H9 (cell line): ENCODE measurements at regions not wholly inside any gene's neighbourhood (a gene's known extent, or its start where the extent isn't known, plus 50 kb on each side); places are given as distances from the start of the nearest gene placed in this dataset.

Source experiments
- DNase-seq: peaks from one replicate; pipeline ENCODE4 v3.0.0-alpha.2; 2017
- H2AFZ ChIP-seq: one replicate; pipeline ENCODE4 v1.6.1; 2013; ENCODE audit warnings: mild to moderate bottlenecking, low read length, control low read depth, moderate library complexity
- H2AK5ac ChIP-seq: 2 replicates; pipeline ENCODE4 v1.6.1; 2013; ENCODE audit warnings: low read length, control low read depth, mixed read lengths; ENCODE audit not compliant: insufficient read length
- H2BK120ac ChIP-seq: one replicate; pipeline ENCODE4 v1.6.1; 2013; ENCODE audit warnings: low read depth, mild to moderate bottlenecking, low read length, control low read depth, inconsistent platforms; ENCODE audit not compliant: poor library complexity, severe bottlenecking
- H2BK12ac ChIP-seq: 2 replicates; pipeline ENCODE4 v1.6.1; 2013; ENCODE audit warnings: low read length, control low read depth, mixed read lengths, low read depth; ENCODE audit not compliant: insufficient read length
- H2BK15ac ChIP-seq: 2 replicates; pipeline ENCODE4 v1.6.1; 2013; ENCODE audit warnings: low read depth, low read length, control low read depth
- H2BK20ac ChIP-seq: one replicate; pipeline ENCODE4 v1.6.1; 2013; ENCODE audit warnings: low read depth, mild to moderate bottlenecking, low read length, control low read depth, inconsistent platforms; ENCODE audit not compliant: poor library complexity, severe bottlenecking
- H2BK5ac ChIP-seq: 2 replicates; pipeline ENCODE4 v1.6.1; 2013; ENCODE audit warnings: low read length, control low read depth, mixed read lengths; ENCODE audit not compliant: insufficient read length
- H3K14ac ChIP-seq: 2 replicates; pipeline ENCODE4 v1.6.1; 2013; ENCODE audit warnings: low read length, control low read depth; ENCODE audit not compliant: insufficient read depth
- H3K18ac ChIP-seq: 2 replicates; pipeline ENCODE4 v1.6.1; 2013; ENCODE audit warnings: low read depth, mild to moderate bottlenecking, mixed read lengths, low read length, control low read depth; ENCODE audit not compliant: insufficient read length
- H3K23ac ChIP-seq: 2 replicates; pipeline ENCODE4 v1.6.1; 2013; ENCODE audit warnings: low read length, control low read depth, mixed read lengths, low read depth; ENCODE audit not compliant: insufficient read length
- H3K23me2 ChIP-seq: 2 replicates; pipeline ENCODE4 v1.6.1; 2013; ENCODE audit warnings: low read depth, mild to moderate bottlenecking, mixed read lengths, low read length, control low read depth; ENCODE audit not compliant: insufficient read length, poor library complexity, severe bottlenecking
- H3K27ac ChIP-seq: 2 replicates; pipeline ENCODE4 v1.5.1; 2013; ENCODE audit warnings: low read length, control low read depth, mixed read lengths, low read depth; ENCODE audit not compliant: insufficient read length
- H3K27me3 ChIP-seq: 2 replicates; pipeline ENCODE4 v1.6.1; 2013; ENCODE audit warnings: low read length, control low read depth, inconsistent platforms; ENCODE audit not compliant: insufficient read depth
- H3K4ac ChIP-seq: 2 replicates; pipeline ENCODE4 v1.6.1; 2013; ENCODE audit warnings: low read depth, mild to moderate bottlenecking, control low read depth, inconsistent platforms, low read length, moderate library complexity
- H3K4me1 ChIP-seq: 2 replicates; pipeline ENCODE4 v1.6.1; 2013; ENCODE audit warnings: low read length, control low read depth, inconsistent platforms; ENCODE audit not compliant: insufficient read depth
- H3K4me2 ChIP-seq: 2 replicates; pipeline ENCODE4 v1.6.1; 2013; ENCODE audit warnings: low read length, control low read depth, mixed read lengths; ENCODE audit not compliant: insufficient read length, insufficient read depth
- H3K56ac ChIP-seq: 2 replicates; pipeline ENCODE4 v1.6.1; 2013; ENCODE audit warnings: low read depth, mild to moderate bottlenecking, mixed read lengths, low read length, control low read depth; ENCODE audit not compliant: insufficient read length
- H3K79me1 ChIP-seq: 2 replicates; pipeline ENCODE4 v1.6.1; 2013; ENCODE audit warnings: low read depth, mild to moderate bottlenecking, moderate library complexity, low read length, control low read depth, inconsistent platforms; ENCODE audit not compliant: insufficient read depth, poor library complexity, severe bottlenecking
- H3K79me2 ChIP-seq: 2 replicates; pipeline ENCODE4 v1.6.1; 2013; ENCODE audit warnings: low read length, control low read depth, inconsistent platforms; ENCODE audit not compliant: insufficient read depth
- H3K9ac ChIP-seq: 2 replicates; pipeline ENCODE4 v1.6.1; 2013; ENCODE audit warnings: low read length, control low read depth, mixed read lengths; ENCODE audit not compliant: insufficient read length; ENCODE audit errors: extremely low read depth
- H3K9me3 ChIP-seq: one replicate; pipeline ENCODE4 v1.6.1; 2013; ENCODE audit warnings: low read depth, low read length, inconsistent platforms; ENCODE audit not compliant: control insufficient read depth
- H3T11ph ChIP-seq: one replicate; pipeline ENCODE4 v1.6.1; 2013; ENCODE audit warnings: mild to moderate bottlenecking, low read length, control low read depth, inconsistent platforms
- H4K20me1 ChIP-seq: one replicate; pipeline ENCODE4 v1.6.1; 2013; ENCODE audit not compliant: control insufficient read depth, insufficient read length, insufficient read depth
- H4K5ac ChIP-seq: 2 replicates; pipeline ENCODE4 v1.6.1; 2013; ENCODE audit warnings: low read depth, mild to moderate bottlenecking, mixed read lengths, low read length, control low read depth; ENCODE audit not compliant: insufficient read length
- H4K8ac ChIP-seq: replicated peaks from 2 replicates; pipeline ENCODE4 v1.6.1; 2013; ENCODE audit warnings: low read length, control low read depth, mixed read lengths, low read depth; ENCODE audit not compliant: insufficient read length
- H4K91ac ChIP-seq: 2 replicates; pipeline ENCODE4 v1.6.1; 2013; ENCODE audit warnings: low read depth, mild to moderate bottlenecking, moderate library complexity, mixed read lengths, low read length, control low read depth; ENCODE audit not compliant: insufficient read length
- H3K27ac Mint-ChIP-seq, 3 experiments: 2 replicates in 2 of 3; 3 replicates in 1 of 3; pipeline ENCODE4 v1.8.0; 2020 to 2021; ENCODE audit warnings: mixed read lengths in 3 of 3, mild to moderate bottlenecking in 1 of 3, moderate library complexity in 1 of 3
- H3K27me3 Mint-ChIP-seq: 2 replicates; pipeline ENCODE4 v1.8.0; 2021; ENCODE audit warnings: low read depth, mild to moderate bottlenecking, moderate library complexity, mixed read lengths
- H3K36me3 Mint-ChIP-seq, 3 experiments: 2 replicates in 2 of 3; 3 replicates in 1 of 3; pipeline ENCODE4 v1.8.0; 2020 to 2021; ENCODE audit warnings: low read depth in 3 of 3, mixed read lengths in 3 of 3; ENCODE audit not compliant: insufficient read depth in 1 of 3
- H3K4me1 Mint-ChIP-seq, 2 experiments: 2 replicates each; pipeline ENCODE4 v1.8.0; 2020; ENCODE audit warnings: mixed read lengths in 2 of 2
- H3K4me3 Mint-ChIP-seq, 2 experiments: 2 replicates in 1 of 2; 3 replicates in 1 of 2; pipeline ENCODE4 v1.8.0; 2020 to 2021; ENCODE audit warnings: mild to moderate bottlenecking in 2 of 2, mixed read lengths in 2 of 2, moderate library complexity in 1 of 2
- H3K9me3 Mint-ChIP-seq, 2 experiments: 2 replicates in 1 of 2; 3 replicates in 1 of 2; pipeline ENCODE4 v1.8.0; 2020; ENCODE audit warnings: mild to moderate bottlenecking in 2 of 2, mixed read lengths in 2 of 2, moderate library complexity in 1 of 2
- WGBS: extraction: QIAGEN DNeasy Blood & Tissue Kit; methylation state at CpG from one replicate; pipeline ENCODE4 v1.1.7; 2013; ENCODE audit warnings: missing lambda C conversion rate, low lambda C conversion rate, mixed read lengths; ENCODE audit not compliant: insufficient read length; ENCODE audit errors: extremely low coverage; 5-methylcytosine and 5-hydroxymethylcytosine counted together
- TF ChIP-seq, protein P1 (sequence below): fragments of 200-600 bp; sonication (generic); conservative IDR thresholded peaks from 3 replicates; pipeline ENCODE4 v1.8.0; 2021; ENCODE audit warnings: antibody characterized with exemption, mild to moderate bottlenecking

GRCh38 chr2:217293607-217294006, 433.7 kb upstream of the TNP1 start:
- Histone ChIP-seq H4K91ac (no peak overlapping the region), H3K56ac (no peak overlapping the region), H3K14ac (no peak overlapping the region), H3K9me3 (peaks cover 2% of the 10 kb centered on the region), H2BK120ac (no peak overlapping the region), H2AFZ (no peak overlapping the region), H4K8ac (no peak overlapping the region), H2BK15ac (no peak overlapping the region), H3K27ac (no peak overlapping the region), H3K79me2 (no peaks in the 10 kb centered on the region), H3K4me1 (peaks cover 8% of the 10 kb centered on the region; the same call in 1 of the 2 replicates), H3T11ph (no peak overlapping the region), H2BK20ac (no peak overlapping the region), H2BK5ac (no peak overlapping the region), H2BK12ac (no peak overlapping the region), H4K20me1 (no peaks in the 10 kb centered on the region), H3K79me1 (no peaks in the 10 kb centered on the region), H3K4ac (no peak overlapping the region), H3K9ac (no peak overlapping the region), H3K18ac (no peak overlapping the region), H3K23me2 (no peaks in the 10 kb centered on the region), H2AK5ac (no peak overlapping the region), H4K5ac (no peak overlapping the region), H3K4me2 (no peak overlapping the region), H3K27me3 (no peaks in the 10 kb centered on the region), H3K23ac (no peak overlapping the region)
- Mint-ChIP-seq H3K27me3 (peaks cover 35% of the 10 kb centered on the region), H3K4me3 (no peak overlapping the region), H3K4me1 (peaks cover 14 to 18% of the 10 kb centered on the region in 2 experiments), H3K27ac (no peak overlapping the region), H3K36me3 (peaks cover under 1 to 15% (median 4%) of the 10 kb centered on the region in 3 experiments; a peak in 4 of 7 replicates), H3K9me3 (peaks cover 10 to 12% of the 10 kb centered on the region in 2 experiments)
- no peak for DNase-seq
- no CpG with 5 or more reads among the region's 3 CpGs for WGBS
- TF ChIP-seq, protein P1, sequence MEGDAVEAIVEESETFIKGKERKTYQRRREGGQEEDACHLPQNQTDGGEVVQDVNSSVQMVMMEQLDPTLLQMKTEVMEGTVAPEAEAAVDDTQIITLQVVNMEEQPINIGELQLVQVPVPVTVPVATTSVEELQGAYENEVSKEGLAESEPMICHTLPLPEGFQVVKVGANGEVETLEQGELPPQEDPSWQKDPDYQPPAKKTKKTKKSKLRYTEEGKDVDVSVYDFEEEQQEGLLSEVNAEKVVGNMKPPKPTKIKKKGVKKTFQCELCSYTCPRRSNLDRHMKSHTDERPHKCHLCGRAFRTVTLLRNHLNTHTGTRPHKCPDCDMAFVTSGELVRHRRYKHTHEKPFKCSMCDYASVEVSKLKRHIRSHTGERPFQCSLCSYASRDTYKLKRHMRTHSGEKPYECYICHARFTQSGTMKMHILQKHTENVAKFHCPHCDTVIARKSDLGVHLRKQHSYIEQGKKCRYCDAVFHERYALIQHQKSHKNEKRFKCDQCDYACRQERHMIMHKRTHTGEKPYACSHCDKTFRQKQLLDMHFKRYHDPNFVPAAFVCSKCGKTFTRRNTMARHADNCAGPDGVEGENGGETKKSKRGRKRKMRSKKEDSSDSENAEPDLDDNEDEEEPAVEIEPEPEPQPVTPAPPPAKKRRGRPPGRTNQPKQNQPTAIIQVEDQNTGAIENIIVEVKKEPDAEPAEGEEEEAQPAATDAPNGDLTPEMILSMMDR = no peak
